Fibroblast of peridontal ligament (primary cell): ENCODE measurements at regions not wholly inside any gene's neighbourhood (a gene's known extent, or its start where the extent isn't known, plus 50 kb on each side); places are given as distances from the start of the nearest gene placed in this dataset.

Source experiments
- DNase-seq: peaks from one replicate; pipeline ENCODE4 v3.0.0-alpha.2; 2010; ENCODE audit errors: extremely low read depth

DNA sequence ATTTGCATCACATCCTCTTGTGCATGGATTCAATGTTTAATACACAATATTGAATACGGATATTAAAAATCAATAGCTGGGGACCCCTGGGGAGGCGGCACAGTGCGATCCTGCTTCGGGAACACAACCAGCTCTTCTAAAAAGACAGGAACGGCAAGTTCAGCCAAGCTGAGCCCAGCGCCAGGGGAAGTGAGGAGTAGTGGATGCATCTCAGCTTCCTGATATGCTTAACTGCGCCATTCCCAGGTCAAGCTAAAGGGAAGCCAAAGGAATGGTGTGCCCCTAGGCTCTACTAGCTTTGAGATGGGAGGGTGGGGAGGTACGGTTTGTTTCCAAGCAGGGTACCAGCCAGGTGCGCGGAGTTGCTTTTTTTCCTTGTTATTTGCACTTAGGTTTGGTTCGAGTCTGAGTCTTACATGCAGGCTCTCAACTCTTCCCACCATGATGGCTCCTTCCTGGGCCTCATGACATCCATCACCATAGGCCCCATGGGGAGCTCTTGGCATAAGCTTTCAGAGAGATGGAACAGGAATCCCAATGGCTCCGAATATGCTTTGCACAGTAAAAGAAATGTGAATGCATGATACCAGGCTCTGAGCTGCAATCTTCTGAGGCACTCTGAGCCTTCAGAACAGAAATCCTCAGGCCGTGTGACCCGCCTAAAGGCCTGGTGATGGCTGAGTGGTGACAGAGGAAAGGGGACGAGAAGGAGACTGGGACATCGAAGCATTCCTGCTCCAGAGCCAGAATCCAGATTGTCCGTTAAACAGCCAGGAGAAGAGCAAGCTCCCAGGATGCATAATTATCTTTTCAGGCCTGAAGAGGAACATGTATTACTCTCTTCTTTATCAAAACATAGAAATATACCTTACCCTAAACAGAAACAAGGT lies 51.8 kb upstream of the BCOR start:
- DNase-seq: no peak

DNA sequence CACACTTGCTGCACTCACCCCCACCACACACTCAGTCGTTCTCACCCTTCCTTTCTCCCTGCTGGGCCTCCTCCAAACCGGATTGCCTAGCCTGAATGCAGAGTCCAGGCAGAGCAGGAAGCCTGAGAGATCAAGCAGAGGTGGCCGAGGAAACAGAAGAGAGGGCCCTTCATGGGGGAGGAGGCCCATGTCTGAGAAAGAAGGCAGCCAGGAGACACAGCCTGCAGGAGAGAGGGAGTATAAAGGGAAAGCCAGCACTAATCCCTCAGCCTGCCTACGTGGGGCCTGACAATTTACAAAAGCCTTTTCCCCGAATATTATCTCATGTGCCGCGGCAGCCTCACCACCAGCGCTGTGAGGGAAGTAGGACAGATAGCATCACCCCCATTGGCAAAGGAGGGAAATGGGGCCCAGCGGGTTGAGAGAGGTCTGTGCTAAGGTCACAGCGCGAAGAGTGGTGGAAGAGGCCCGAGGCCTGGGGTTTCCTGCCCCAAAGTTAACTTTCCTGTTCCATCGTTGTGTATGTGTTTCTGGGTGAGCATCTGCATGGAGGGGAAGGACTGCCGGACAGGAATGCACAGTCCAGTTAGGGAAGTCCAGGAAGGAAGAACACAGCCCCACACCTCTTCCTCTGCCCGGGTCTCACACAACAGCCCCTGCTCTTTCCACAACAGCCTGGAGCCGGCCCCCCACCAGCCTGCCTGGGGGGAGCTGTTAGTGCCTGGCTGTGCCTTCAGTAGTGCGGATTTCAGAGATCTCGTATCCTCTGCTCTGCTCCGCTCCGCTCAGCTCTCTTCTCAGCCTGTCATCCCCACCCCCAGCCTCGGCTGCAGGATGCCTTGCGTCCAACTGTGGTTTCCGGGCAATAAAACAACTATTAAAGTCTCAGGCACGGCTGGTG lies 50.9 kb upstream of the BCOR start:
- no peak for DNase-seq

DNA sequence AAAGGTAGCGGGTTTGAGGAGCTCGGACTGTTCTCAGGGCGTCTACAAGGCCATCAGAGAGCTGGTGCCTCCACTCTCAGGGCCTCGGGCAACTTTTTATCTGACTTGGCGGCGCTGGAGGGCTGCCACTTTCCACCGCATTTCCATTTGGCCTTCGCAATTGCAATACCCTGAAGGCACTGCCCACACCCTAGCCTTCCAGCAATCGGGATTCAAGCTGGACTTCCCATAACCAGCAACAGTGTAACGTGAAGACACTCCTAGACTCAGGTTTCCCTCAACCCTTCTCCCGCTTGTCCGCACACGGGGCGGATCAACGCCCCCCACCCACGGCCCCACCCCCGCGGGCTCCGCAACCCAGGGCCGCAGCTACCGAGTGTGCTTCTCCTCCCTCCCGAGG lies 50.2 kb upstream of the BCOR start:
- no peak for DNase-seq
